Astrocyte (in vitro differentiated cells and primary cell): ENCODE measurements at regions not wholly inside any gene's neighbourhood (a gene's known extent, or its start where the extent isn't known, plus 50 kb on each side); places are given as distances from the start of the nearest gene placed in this dataset.

ENCODE experiments used
- CTCF ChIP-seq: IDR thresholded peaks from 2 replicates; pipeline ENCODE4 v1.5.1; 2011; ENCODE audit warnings: low read depth, mild to moderate bottlenecking, inconsistent platforms, low read length, moderate library complexity; ENCODE audit not compliant: insufficient read depth
- EZH2 ChIP-seq: IDR thresholded peaks from 2 replicates; pipeline ENCODE4 v1.6.1; 2012; ENCODE audit warnings: mild to moderate bottlenecking, low read length, inconsistent platforms; ENCODE audit not compliant: insufficient read depth

DNA sequence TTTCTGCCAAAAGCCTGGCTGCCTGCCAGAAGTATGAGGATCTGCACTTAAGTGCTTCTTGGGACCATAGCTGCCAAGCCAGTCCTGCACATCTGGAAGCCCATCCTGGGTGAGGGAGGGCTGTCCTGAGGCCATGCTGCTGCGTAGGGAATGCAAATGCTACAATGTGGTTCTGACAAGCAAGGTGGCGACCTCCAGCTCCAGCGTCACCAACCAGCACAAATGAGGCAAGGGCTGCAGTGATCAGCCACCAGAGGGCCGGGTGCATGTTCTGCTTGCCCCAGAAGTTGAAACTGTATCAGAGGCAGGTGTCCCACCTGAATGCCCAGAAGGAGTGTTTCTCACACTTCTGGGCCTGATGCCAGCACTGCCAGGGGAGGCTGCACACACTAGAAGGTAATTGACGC lies 99.1 kb upstream of the KCNQ5 start:
- TF ChIP-seq CTCF (no peak), EZH2 (no peak)
